K562 (cell line): ENCODE measurements at regions not wholly inside any gene's neighbourhood (a gene's known extent, or its start where the extent isn't known, plus 50 kb on each side); places are given as distances from the start of the nearest gene placed in this dataset.
A peak's percentile ranks its signal among the peaks of the same experiment; 100 is the strongest.
"Not testable (repeated sequence)": the region's sequence is repeated elsewhere in the genome, so short reads cannot be mapped to it uniquely, and the experiment has no call there.

Source experiments
- ATAC-seq: fragments of 200-7000 bp; cut with Tn5 transposase; 3 replicates; pipeline ENCODE4 v1.9.1; 2020; ENCODE audit warnings: moderate library complexity
- BruUV-seq: library from RNA; stranded (reverse); fragments of 400-500 nt; replicated peaks from 2 replicates; lab custom pipeline; 2021; lab: Mats Ljungman, UMichigan
- CTCF ChIA-PET: fragments of 300-600 bp; formaldehyde crosslinking; extraction: SDS; loops from one replicate; lab custom pipeline; 2021; ENCODE audit warnings: low intra/inter-chr PET ratio; lab: Yijun Ruan, JAX
- POLR2A ChIA-PET: fragments of 300-600, 350-650 bp; sonication (Branson Sonifier 250); formaldehyde crosslinking; extraction: SDS; loops from one replicate; lab custom pipeline; 2021; ENCODE audit warnings: antibody characterized with exemption, inconsistent platforms; lab: Yijun Ruan, JAX
- DNase-seq, 4 experiments: peaks; one replicate each; pipeline versions ENCODE4 v3.0.0 to v3.0.0-alpha.2; 2011 to 2018; ENCODE audit warnings: low spot score in 3 of 4, mixed read lengths in 3 of 4; ENCODE audit errors: extremely low read depth in 1 of 4
- FAIRE-seq: peaks from 2 replicates; lab custom pipeline; 2011; peaks lifted over from hg19 to GRCh38; lab: Jason Lieb, UNC
- H2AFZ ChIP-seq: 2 replicates; pipeline ENCODE4 v1.6.0; 2011; ENCODE audit warnings: low read depth, low read length, control low read depth, inconsistent platforms
- H3K27ac ChIP-seq: fragments of 200-600 bp; 3 replicates; pipeline ENCODE4 v1.8.0; 2011; ENCODE audit warnings: low read depth, mild to moderate bottlenecking, control low read depth, inconsistent platforms, low read length, moderate library complexity, mixed read lengths; ENCODE audit errors: extremely low read depth
- H3K27me3 ChIP-seq, 2 experiments: fragments of 300-600 bp in 1 of 2; 2 replicates in 1 of 2; 3 replicates in 1 of 2; pipeline versions ENCODE4 v1.6.0 to v1.8.0; 2011; ENCODE audit warnings: inconsistent platforms in 2 of 2, low read length in 2 of 2, mild to moderate bottlenecking in 1 of 2, mixed read lengths in 1 of 2, moderate library complexity in 1 of 2; ENCODE audit not compliant: control insufficient read depth in 2 of 2, insufficient read depth in 2 of 2
- H3K36me3 ChIP-seq: fragments of 300-600 bp; 3 replicates; pipeline ENCODE4 v1.8.0; 2011; ENCODE audit warnings: mild to moderate bottlenecking, low read length, inconsistent platforms; ENCODE audit not compliant: control insufficient read depth, insufficient read depth
- H3K4me1 ChIP-seq, 2 experiments: fragments of 200-600 bp in 1 of 2; replicated peaks in 1 of 2; 2 replicates in 1 of 2; 3 replicates in 1 of 2; pipeline versions ENCODE4 v1.5.1 to v1.8.0; 2011; ENCODE audit warnings: inconsistent platforms in 2 of 2, low read length in 2 of 2, mild to moderate bottlenecking in 1 of 2, mixed read lengths in 1 of 2, moderate library complexity in 1 of 2; ENCODE audit not compliant: control insufficient read depth in 2 of 2, insufficient read depth in 2 of 2
- H3K4me2 ChIP-seq: 2 replicates; pipeline ENCODE4 v1.6.1; 2011; ENCODE audit warnings: low read length, control low read depth, inconsistent platforms, mixed read lengths; ENCODE audit not compliant: insufficient read depth
- H3K4me3 ChIP-seq: fragments of 200-600 bp; sonication (generic), shearing (Covaris generic); 2 replicates; pipeline ENCODE4 v1.5.1; 2016; ENCODE audit warnings: control low read depth, inconsistent platforms
- H3K79me2 ChIP-seq: fragments of 200-600 bp; 3 replicates; pipeline ENCODE4 v1.8.0; 2011; ENCODE audit warnings: low read length, inconsistent platforms; ENCODE audit not compliant: control insufficient read depth, insufficient read depth
- H3K9ac ChIP-seq, 2 experiments: 2 replicates each; pipeline versions ENCODE4 v1.6.0 to v1.6.1; 2011; ENCODE audit warnings: low read depth in 2 of 2, low read length in 2 of 2, control low read depth in 1 of 2, inconsistent platforms in 1 of 2, mild to moderate bottlenecking in 1 of 2, mixed read lengths in 1 of 2; ENCODE audit not compliant: insufficient read depth in 1 of 2
- H3K9me1 ChIP-seq: one replicate; pipeline ENCODE4 v1.6.0; 2011; ENCODE audit warnings: inconsistent platforms, mild to moderate bottlenecking, low read length, moderate library complexity; ENCODE audit not compliant: control insufficient read depth, insufficient read depth
- H3K9me3 ChIP-seq: replicated peaks from 2 replicates; pipeline ENCODE4 v1.5.1; 2011; ENCODE audit warnings: low read depth, low read length, inconsistent platforms; ENCODE audit not compliant: control insufficient read depth, insufficient read depth
- H4K20me1 ChIP-seq: replicated peaks from 2 replicates; pipeline ENCODE4 v1.6.1; 2011; ENCODE audit warnings: low read length, inconsistent platforms, mixed read lengths; ENCODE audit not compliant: control insufficient read depth, insufficient read depth
- FOXJ2 ChIP-seq: fragments of 200-800 bp; sonication (Bioruptor generic); IDR thresholded peaks from 2 replicates; pipeline ENCODE4 v1.6.1; 2016; ENCODE audit warnings: missing genetic modification characterization, missing compliant biosample characterization
- FOXO4 ChIP-seq: fragments of 450-650 bp; formaldehyde crosslinking; IDR thresholded peaks from 2 replicates; pipeline ENCODE4 v1.4.0; 2020; ENCODE audit warnings: mild to moderate bottlenecking, moderate library complexity
- RBM25 ChIP-seq: fragments of 200-400 bp; formaldehyde crosslinking; IDR thresholded peaks from 2 replicates; pipeline ENCODE4 v1.6.1; 2018; ENCODE audit warnings: low read length, low read depth, moderate library complexity; ENCODE audit not compliant: severe bottlenecking
- TRIM28 ChIP-seq: fragments of 450-650 bp; IDR thresholded peaks from 2 replicates; pipeline ENCODE4 v1.6.1; 2017
- ZNF146 ChIP-seq: IDR thresholded peaks from one replicate; pipeline ENCODE4 v1.6.1; 2018; ENCODE audit warnings: missing compliant biosample characterization; ENCODE audit not compliant: unreplicated experiment
- ZNF518B ChIP-seq: fragments of 250-450 bp; sonication (Bioruptor Pico); IDR thresholded peaks from 2 replicates; pipeline ENCODE4 v1.5.0; 2021; ENCODE audit warnings: mild to moderate bottlenecking, moderate library complexity
- WGBS: fragments of 100-300 bp; shearing (Covaris generic); methylation state at CpG from one replicate; pipeline ENCODE4 v1.1.6; 2016; ENCODE audit warnings: low coverage, mixed read lengths; ENCODE audit not compliant: insufficient coverage; ENCODE audit errors: missing lambda C conversion rate; 5-methylcytosine and 5-hydroxymethylcytosine counted together
- in situ Hi-C: fragments of 300-500 bp; cut with MboI; formaldehyde crosslinking; loops from 4 replicates; pipeline ENCODE4 v1.15.0; 2018; ENCODE audit warnings: inconsistent platforms, mixed read lengths
- intact Hi-C: fragments of 100-400 bp; cut with micrococcal nuclease; formaldehyde crosslinking; loops from 2 replicates; pipeline ENCODE4 v1.14.2; 2022

GRCh38 chr6:6459963-6460362, 128.6 kb upstream of the LY86 start:
- H3K27ac ChIP-seq, DNase-seq, H2AFZ ChIP-seq, in situ Hi-C loops, H3K4me1 ChIP-seq, intact Hi-C loops, H3K4me2 ChIP-seq, FAIRE-seq, H3K79me2 ChIP-seq, H3K27me3 ChIP-seq, H3K9ac ChIP-seq, H3K9me3 ChIP-seq, BruUV-seq, H3K4me3 ChIP-seq, CTCF ChIA-PET, POLR2A ChIA-PET, ATAC-seq, H3K9me1 ChIP-seq, H3K36me3 ChIP-seq, H4K20me1 ChIP-seq: not testable (repeated sequence)
- TF ChIP-seq ZNF146 (CRISPR knock-in tag) (peak; percentile 67), RBM25 (peak; percentile 22)
- 0% methylated on average over 4 of the region's 4 CpGs for WGBS

GRCh38 chr6:6460416-6460815, 128.1 kb upstream of the LY86 start:
- Histone ChIP-seq H3K36me3 (no peaks in the 10 kb centered on the region), H4K20me1 (no peaks in the 10 kb centered on the region), H3K79me2 (no peaks in the 10 kb centered on the region), H3K4me2 (no peak overlapping the region), H3K9me3 (no peaks in the 10 kb centered on the region), H3K9me1 (no peaks in the 10 kb centered on the region), H3K27me3 (no peaks in the 10 kb centered on the region), H3K4me3 (no peak overlapping the region), H3K9ac (no peak overlapping the region), H3K4me1 (no peaks in the 10 kb centered on the region), H2AFZ (no peak overlapping the region), H3K27ac (no peak overlapping the region)
- BruUV-seq, result no TSS peak
- in situ Hi-C loops, result no loop called here
- no peak for DNase-seq
- TF ChIP-seq FOXO4 (no peak), TRIM28 (no peak), FOXJ2 (no peak), ZNF518B (CRISPR knock-in tag) (no peak)
- POLR2A ChIA-PET, result no interaction called here
- no peak for ATAC-seq
- WGBS, result 0% methylated on average over 2 of the region's 2 CpGs
- FAIRE-seq, result no peak
- CTCF ChIA-PET, result no interaction called here
- intact Hi-C loops, result no loop called here
